Osteocyte (in vitro differentiated cells): ENCODE measurements at regions not wholly inside any gene's neighbourhood (a gene's known extent, or its start where the extent isn't known, plus 50 kb on each side); places are given as distances from the start of the nearest gene placed in this dataset.

Experiments used
- DNase-seq: peaks from one replicate; pipeline ENCODE4 v3.0.0; 2021; ENCODE audit warnings: mixed read lengths; ENCODE audit not compliant: unreplicated experiment; ENCODE audit errors: extremely low spot score
- H3K27ac Mint-ChIP-seq: one replicate; pipeline ENCODE4 v1.8.0; 2021; ENCODE audit warnings: mild to moderate bottlenecking, mixed read lengths; ENCODE audit not compliant: unreplicated experiment
- H3K27me3 Mint-ChIP-seq: one replicate; pipeline ENCODE4 v1.8.0; 2021; ENCODE audit warnings: mixed read lengths; ENCODE audit not compliant: unreplicated experiment
- H3K36me3 Mint-ChIP-seq: one replicate; pipeline ENCODE4 v1.8.0; 2021; ENCODE audit warnings: mixed read lengths; ENCODE audit not compliant: unreplicated experiment
- H3K4me1 Mint-ChIP-seq: one replicate; pipeline ENCODE4 v1.8.0; 2021; ENCODE audit warnings: mixed read lengths; ENCODE audit not compliant: unreplicated experiment
- H3K4me3 Mint-ChIP-seq: one replicate; pipeline ENCODE4 v1.8.0; 2021; ENCODE audit warnings: mild to moderate bottlenecking, moderate library complexity, mixed read lengths; ENCODE audit not compliant: unreplicated experiment
- H3K9me3 Mint-ChIP-seq: one replicate; pipeline ENCODE4 v1.8.0; 2021; ENCODE audit warnings: mixed read lengths; ENCODE audit not compliant: unreplicated experiment
- CTCF ChIP-seq: fragments of 200-600 bp; sonication (generic); IDR thresholded peaks from 2 replicates; pipeline ENCODE4 v1.5.0; 2021; ENCODE audit warnings: antibody characterized with exemption, mild to moderate bottlenecking, moderate library complexity

- Mint-ChIP-seq H3K4me1 (no peaks in the 10 kb centered on the region), H3K27me3 (no peaks in the 10 kb centered on the region)
These were observed 271.5 kb upstream of the PDGFD start for GRCh38 chr11:104435494-104435893.

GRCh38 chr11:104433751-104434150, 269.8 kb upstream of the PDGFD start:
- Mint-ChIP-seq H3K36me3 (no peaks in the 10 kb centered on the region), H3K27ac (no peak overlapping the region), H3K9me3 (peaks cover 11% of the 10 kb centered on the region), H3K4me3 (no peak overlapping the region), H3K4me1 (no peaks in the 10 kb centered on the region), H3K27me3 (no peaks in the 10 kb centered on the region)
- DNase-seq, result no peak
- TF ChIP-seq CTCF, result no peak

More at GRCh38 chr11:104435494-104435893, 271.5 kb upstream of the PDGFD start:
- Mint-ChIP-seq H3K27ac (no peak overlapping the region), H3K36me3 (no peaks in the 10 kb centered on the region), H3K4me3 (no peak overlapping the region), H3K9me3 (peaks cover 10% of the 10 kb centered on the region)
- TF ChIP-seq CTCF, result no peak
- DNase-seq, result no peak

- DNase-seq, result no peak
- Mint-ChIP-seq H3K36me3 (no peaks in the 10 kb centered on the region), H3K4me1 (no peaks in the 10 kb centered on the region), H3K27me3 (no peaks in the 10 kb centered on the region), H3K9me3 (peaks cover 4% of the 10 kb centered on the region), H3K27ac (no peak overlapping the region), H3K4me3 (no peak overlapping the region)
- no peak for TF ChIP-seq CTCF
These were observed 269.0 kb upstream of the PDGFD start for GRCh38 chr11:104432981-104433380.

- Mint-ChIP-seq H3K9me3 (peaks cover 4% of the 10 kb centered on the region), H3K27ac (no peak overlapping the region), H3K27me3 (no peaks in the 10 kb centered on the region), H3K4me1 (no peaks in the 10 kb centered on the region), H3K4me3 (no peak overlapping the region), H3K36me3 (no peaks in the 10 kb centered on the region)
- no peak for TF ChIP-seq CTCF
- no peak for DNase-seq
These were observed 268.6 kb upstream of the PDGFD start for GRCh38 chr11:104432526-104432925.

GRCh38 chr11:104422324-104422944, 258.5 kb upstream of the PDGFD start:
- no peaks in the 10 kb centered on the region for H3K4me1 Mint-ChIP-seq
- no peak for TF ChIP-seq CTCF
- H3K9me3 Mint-ChIP-seq, result no peaks in the 10 kb centered on the region
- H3K27me3 Mint-ChIP-seq, result no peaks in the 10 kb centered on the region
- no peak for DNase-seq
- H3K36me3 Mint-ChIP-seq, result no peaks in the 10 kb centered on the region
- H3K4me3 Mint-ChIP-seq, result no peak overlapping the region
- H3K27ac Mint-ChIP-seq, result no peak overlapping the region
